Liver (tissue), 8 donors: ENCODE measurements at regions not wholly inside any gene's neighbourhood (a gene's known extent, or its start where the extent isn't known, plus 50 kb on each side); places are given as distances from the start of the nearest gene placed in this dataset.
"Not testable (repeated sequence)": the region's sequence is repeated elsewhere in the genome, so short reads cannot be mapped to it uniquely, and the experiment has no call there.

Experiments used
- DNase-seq: peaks from one replicate; pipeline ENCODE4 v3.0.0-alpha.2; 2017; ENCODE audit warnings: low spot score
- H3K27ac ChIP-seq, 2 donors: one replicate each; pipeline ENCODE4 v1.7.0; 2013; ENCODE audit warnings: inconsistent platforms in 2 of 2, low read length in 2 of 2, control low read depth in 1 of 2, low read depth in 1 of 2, mild to moderate bottlenecking in 1 of 2
- H3K27me3 ChIP-seq, 4 donors: one replicate each; pipeline versions ENCODE4 v1.6.1 to v1.7.0; 2013; ENCODE audit warnings: low read length in 3 of 4, inconsistent platforms in 1 of 4, mild to moderate bottlenecking in 1 of 4, moderate library complexity in 1 of 4; ENCODE audit not compliant: control insufficient read depth in 4 of 4, insufficient read depth in 4 of 4
- H3K36me3 ChIP-seq, 4 donors: one replicate each; pipeline versions ENCODE4 v1.6.1 to v1.7.0; 2013; ENCODE audit warnings: low read length in 3 of 4, mild to moderate bottlenecking in 3 of 4, low read depth in 1 of 4, moderate library complexity in 1 of 4; ENCODE audit not compliant: control insufficient read depth in 4 of 4, insufficient read depth in 3 of 4
- H3K4me1 ChIP-seq, 4 donors: one replicate each; pipeline versions ENCODE4 v1.6.1 to v1.7.0; 2013; ENCODE audit warnings: low read length in 3 of 4, mild to moderate bottlenecking in 3 of 4, moderate library complexity in 1 of 4; ENCODE audit not compliant: control insufficient read depth in 4 of 4, insufficient read depth in 4 of 4
- H3K4me3 ChIP-seq, 3 donors: one replicate each; pipeline versions ENCODE4 v1.6.1 to v1.7.0; 2013; ENCODE audit warnings: low read length in 3 of 3, control low read depth in 1 of 3, low read depth in 1 of 3, mild to moderate bottlenecking in 1 of 3
- H3K9ac ChIP-seq, 2 donors: one replicate each; pipeline ENCODE4 v1.7.0; 2013; ENCODE audit warnings: low read length in 2 of 2, mild to moderate bottlenecking in 2 of 2, moderate library complexity in 2 of 2, control low read depth in 1 of 2, low read depth in 1 of 2
- H3K9me3 ChIP-seq, 4 donors: one replicate each; pipeline versions ENCODE4 v1.6.1 to v1.7.0; 2013; ENCODE audit warnings: low read length in 3 of 4; ENCODE audit not compliant: control insufficient read depth in 4 of 4
- ATF3 ChIP-seq: IDR thresholded peaks from 2 replicates; pipeline ENCODE4 v1.6.1; 2016; ENCODE audit warnings: antibody characterized with exemption
- CTCF ChIP-seq: fragments of 150-350 bp; IDR thresholded peaks from 2 replicates; pipeline ENCODE4 v1.5.1; 2017; ENCODE audit warnings: improper control_type of control experiment, low read depth, low read length; ENCODE audit not compliant: missing input control
- EGR1 ChIP-seq, 2 donors: IDR thresholded peaks; 2 replicates each; pipeline ENCODE4 v1.6.1; 2016 to 2018; ENCODE audit warnings: antibody characterized with exemption in 2 of 2, low read depth in 2 of 2
- FOXA1 ChIP-seq: IDR thresholded peaks from 2 replicates; pipeline ENCODE4 v1.6.1; 2016; ENCODE audit warnings: antibody characterized with exemption
- FOXA2 ChIP-seq: IDR thresholded peaks from 2 replicates; pipeline ENCODE4 v1.6.1; 2016; ENCODE audit warnings: antibody characterized with exemption
- GABPA ChIP-seq, 2 donors: IDR thresholded peaks in 1 of 2; conservative IDR thresholded peaks in 1 of 2; 2 replicates each; pipeline ENCODE4 v1.6.1; 2016; ENCODE audit warnings: antibody characterized with exemption in 2 of 2, mild to moderate bottlenecking in 1 of 2, moderate library complexity in 1 of 2
- HNF4A ChIP-seq, 2 donors: conservative IDR thresholded peaks; 2 replicates each; pipeline ENCODE4 v1.6.1; 2016; ENCODE audit warnings: antibody characterized with exemption in 2 of 2, mild to moderate bottlenecking in 2 of 2
- HNF4G ChIP-seq: IDR thresholded peaks from 2 replicates; pipeline ENCODE4 v1.6.1; 2016; ENCODE audit warnings: antibody characterized with exemption
- JUND ChIP-seq, 2 donors: IDR thresholded peaks; 2 replicates each; pipeline ENCODE4 v1.6.1; 2016; ENCODE audit warnings: antibody characterized with exemption in 2 of 2
- NR2F2 ChIP-seq: IDR thresholded peaks from 2 replicates; pipeline ENCODE4 v1.6.1; 2016; ENCODE audit warnings: antibody characterized with exemption
- RAD21 ChIP-seq, 2 donors: IDR thresholded peaks; 2 replicates each; pipeline ENCODE4 v1.6.1; 2016; ENCODE audit warnings: antibody characterized with exemption in 2 of 2, mild to moderate bottlenecking in 2 of 2
- REST ChIP-seq: IDR thresholded peaks from 2 replicates; pipeline ENCODE4 v1.6.1; 2016; ENCODE audit warnings: antibody characterized with exemption, mild to moderate bottlenecking
- RXRA ChIP-seq, 2 donors: IDR thresholded peaks; 2 replicates each; pipeline ENCODE4 v1.6.1; 2017 to 2018; ENCODE audit warnings: antibody characterized with exemption in 2 of 2, mild to moderate bottlenecking in 1 of 2
- SP1 ChIP-seq: IDR thresholded peaks from 2 replicates; pipeline ENCODE4 v1.6.1; 2018; ENCODE audit warnings: antibody characterized with exemption, mild to moderate bottlenecking
- TAF1 ChIP-seq: conservative IDR thresholded peaks from 2 replicates; pipeline ENCODE4 v1.6.1; 2016; ENCODE audit warnings: antibody characterized with exemption, mild to moderate bottlenecking
- YY1 ChIP-seq: IDR thresholded peaks from 2 replicates; pipeline ENCODE4 v1.6.1; 2016; ENCODE audit warnings: antibody characterized with exemption, mild to moderate bottlenecking
- ZBTB33 ChIP-seq: IDR thresholded peaks from 2 replicates; pipeline ENCODE4 v1.6.1; 2016; ENCODE audit warnings: antibody characterized with exemption
- WGBS: extraction: QIAGEN DNeasy Blood & Tissue Kit; methylation state at CpG from one replicate; pipeline ENCODE4 v1.1.7; 2013; 5-methylcytosine and 5-hydroxymethylcytosine counted together
- donor health status: healthy.
- donor health status: healthy.
- donor health status: healthy.
- donor health status: healthy.
- donor health status: healthy.

GRCh38 chr13:71209217-71209616 lies 657.8 kb downstream of the DACH1 start:
- no peaks in the 10 kb centered on the region for H3K36me3 ChIP-seq
- H3K27ac ChIP-seq = no peak overlapping the region
- no peak for TF ChIP-seq NR2F2
- TF ChIP-seq GABPA (IDR thresholded peaks at IDR 0.05 in 1 of 2, conservative IDR thresholded peaks at IDR 0.05 in 1 of 2) = no peak
- TF ChIP-seq ATF3 = no peak
- no peak for TF ChIP-seq SP1
- no peak for TF ChIP-seq JUND (IDR thresholded peaks at IDR 0.05)
- TF ChIP-seq FOXA2 = no peak
- no peak for TF ChIP-seq TAF1
- TF ChIP-seq YY1 = no peak
- no peak for TF ChIP-seq HNF4G
- TF ChIP-seq RXRA (IDR thresholded peaks at IDR 0.05) = peak in 1 of 2 donors; percentile 18
- no peak for TF ChIP-seq RAD21 (IDR thresholded peaks at IDR 0.05)
- TF ChIP-seq FOXA1 = no peak
- TF ChIP-seq REST = no peak
- no peak for TF ChIP-seq ZBTB33
- no peak for TF ChIP-seq EGR1 (IDR thresholded peaks at IDR 0.05; ENCODE audit: low read depth in 2 of 2)
- TF ChIP-seq CTCF = no peak
- peak; percentile 33 to 53 for TF ChIP-seq HNF4A (conservative IDR thresholded peaks at IDR 0.05)
- H3K9ac ChIP-seq = no peak overlapping the region
- H3K27me3 ChIP-seq = no peaks in the 10 kb centered on the region
- no peaks in the 10 kb centered on the region for H3K4me1 ChIP-seq
- no peak overlapping the region for H3K4me3 ChIP-seq
- WGBS = 38% methylated on average over 2 of the region's 2 CpGs
- H3K9me3 ChIP-seq = no peaks in the 10 kb centered on the region
- DNase-seq = no peak

GRCh38 chr13:71184583-71184982 lies 682.4 kb downstream of the DACH1 start:
- not testable (repeated sequence) for H3K4me1 ChIP-seq, H3K9ac ChIP-seq, DNase-seq, H3K4me3 ChIP-seq, H3K36me3 ChIP-seq, H3K27me3 ChIP-seq, H3K27ac ChIP-seq, H3K9me3 ChIP-seq
- WGBS = 75% methylated on average over 7 of the region's 7 CpGs

- H3K36me3 ChIP-seq, H3K9me3 ChIP-seq, H3K27ac ChIP-seq, H3K4me3 ChIP-seq, H3K27me3 ChIP-seq, H3K4me1 ChIP-seq, DNase-seq, H3K9ac ChIP-seq: not testable (repeated sequence)
- 96% methylated on average over 1 of the region's 1 CpG for WGBS
These were observed 683.7 kb downstream of the DACH1 start for GRCh38 chr13:71183352-71183751.
